ENCODE measurements at regions not wholly inside any gene's neighbourhood (a gene's known extent, or its start where the extent isn't known, plus 50 kb on each side); places are given as distances from the start of the nearest gene placed in this dataset.

- no peak overlapping the region for H3K4me2 ChIP-seq (ENCODE audit: insufficient read depth, insufficient read length, low read length)
- no peak overlapping the region for H2AFZ ChIP-seq (ENCODE audit: low read length)
- no peak overlapping the region for H2AK5ac ChIP-seq (ENCODE audit: insufficient read length, low read length)
- H3K14ac ChIP-seq (ENCODE audit: insufficient read depth, low read length) = no peak overlapping the region
- no peaks in the 10 kb centered on the region for H4K20me1 ChIP-seq (ENCODE audit: control insufficient read depth, insufficient read depth, insufficient read length)
- H2BK15ac ChIP-seq (ENCODE audit: low read depth, low read length) = no peak overlapping the region
- Mint-ChIP-seq H3K27ac (no peak overlapping the region), H3K27me3 (ENCODE audit: low read depth) (no peaks in the 10 kb centered on the region), H3K9me3 (peaks cover 52 to 56% of the 10 kb centered on the region in 2 experiments), H3K36me3 (ENCODE audit: insufficient read depth in 1 of 3, low read depth in 3 of 3) (peaks cover 0 to 2% (median 0%) of the 10 kb centered on the region in 3 experiments; a peak in 3 of 7 replicates), H3K4me1 (peaks cover 45 to 64% of the 10 kb centered on the region in 2 experiments), H3K4me3 (no peak overlapping the region)
- H3K79me1 ChIP-seq (ENCODE audit: insufficient read depth, low read depth, low read length, poor library complexity, severe bottlenecking) = no peaks in the 10 kb centered on the region
- H2BK5ac ChIP-seq (ENCODE audit: insufficient read length, low read length) = no peak overlapping the region
- no peak overlapping the region for H2BK20ac ChIP-seq (ENCODE audit: low read depth, low read length, poor library complexity, severe bottlenecking)
- no peak overlapping the region for H3K27ac ChIP-seq (ENCODE audit: insufficient read length, low read depth, low read length)
- H3K4me1 ChIP-seq (ENCODE audit: insufficient read depth, low read length) = peaks cover 16% of the 10 kb centered on the region; the same call in 1 of the 2 replicates
- no peak overlapping the region for H2BK12ac ChIP-seq (ENCODE audit: insufficient read length, low read depth, low read length)
- H4K5ac ChIP-seq (ENCODE audit: insufficient read length, low read depth, low read length) = no peak overlapping the region
- no peaks in the 10 kb centered on the region for H3K27me3 ChIP-seq (ENCODE audit: insufficient read depth, low read length)
- no peak overlapping the region for H3K56ac ChIP-seq (ENCODE audit: insufficient read length, low read depth, low read length)
- H3K23ac ChIP-seq (ENCODE audit: insufficient read length, low read depth, low read length) = no peak overlapping the region
- H2BK120ac ChIP-seq (ENCODE audit: low read depth, low read length, poor library complexity, severe bottlenecking) = no peak overlapping the region
- no peak for DNase-seq
- no peak overlapping the region for H4K8ac ChIP-seq (replicated peaks; ENCODE audit: insufficient read length, low read depth, low read length)
- no peaks in the 10 kb centered on the region for H3K9me3 ChIP-seq (ENCODE audit: control insufficient read depth, low read depth, low read length)
- no peak overlapping the region for H3K4ac ChIP-seq (ENCODE audit: low read depth, low read length)
- no peak overlapping the region for H4K91ac ChIP-seq (ENCODE audit: insufficient read length, low read depth, low read length)
- H3K9ac ChIP-seq (ENCODE audit: extremely low read depth, insufficient read length, low read length) = no peak overlapping the region
- no peaks in the 10 kb centered on the region for H3K79me2 ChIP-seq (ENCODE audit: insufficient read depth, low read length)
- WGBS (ENCODE audit: extremely low coverage, insufficient read length, low lambda C conversion rate) = no CpG with 5 or more reads among the region's 6 CpGs
- H3K18ac ChIP-seq (ENCODE audit: insufficient read length, low read depth, low read length) = no peak overlapping the region
- H3K23me2 ChIP-seq (ENCODE audit: insufficient read length, low read depth, low read length, poor library complexity, severe bottlenecking) = peaks cover 5% of the 10 kb centered on the region
- H3T11ph ChIP-seq (ENCODE audit: low read length) = no peak overlapping the region
- no peak for TF ChIP-seq CTCF (conservative IDR thresholded peaks at IDR 0.05)
These were observed 67.1 kb downstream of the MID1IP1 start for GRCh38 chrX:38868321-38868720.

Measured in H9 (cell line).